Adipocyte (in vitro differentiated cells): ENCODE measurements at regions not wholly inside any gene's neighbourhood (a gene's known extent, or its start where the extent isn't known, plus 50 kb on each side); places are given as distances from the start of the nearest gene placed in this dataset.

Experiments
- DNase-seq: peaks from one replicate; pipeline ENCODE4 v3.0.0-alpha.2; 2015; ENCODE audit warnings: low read depth
- H3K27me3 ChIP-seq: replicated peaks from 2 replicates; pipeline ENCODE4 v1.7.0; 2013; ENCODE audit warnings: mild to moderate bottlenecking, low read length, moderate library complexity; ENCODE audit not compliant: control insufficient read depth, insufficient read depth
- H3K36me3 ChIP-seq: 2 replicates; pipeline ENCODE4 v1.7.0; 2013; ENCODE audit warnings: low read length, mild to moderate bottlenecking, moderate library complexity; ENCODE audit not compliant: control insufficient read depth, insufficient read depth, severe bottlenecking
- H3K4me1 ChIP-seq: 2 replicates; pipeline ENCODE4 v1.7.0; 2013; ENCODE audit warnings: mild to moderate bottlenecking, low read length, moderate library complexity; ENCODE audit not compliant: control insufficient read depth, insufficient read depth
- H3K4me3 ChIP-seq: 2 replicates; pipeline ENCODE4 v1.7.0; 2013; ENCODE audit warnings: mild to moderate bottlenecking, low read length, moderate library complexity
- H3K9ac ChIP-seq: 2 replicates; pipeline ENCODE4 v1.7.0; 2013; ENCODE audit warnings: mild to moderate bottlenecking, low read length, moderate library complexity
- H3K9me3 ChIP-seq: 2 replicates; pipeline ENCODE4 v1.7.0; 2013; ENCODE audit warnings: mild to moderate bottlenecking, low read length, moderate library complexity; ENCODE audit not compliant: control insufficient read depth

DNA sequence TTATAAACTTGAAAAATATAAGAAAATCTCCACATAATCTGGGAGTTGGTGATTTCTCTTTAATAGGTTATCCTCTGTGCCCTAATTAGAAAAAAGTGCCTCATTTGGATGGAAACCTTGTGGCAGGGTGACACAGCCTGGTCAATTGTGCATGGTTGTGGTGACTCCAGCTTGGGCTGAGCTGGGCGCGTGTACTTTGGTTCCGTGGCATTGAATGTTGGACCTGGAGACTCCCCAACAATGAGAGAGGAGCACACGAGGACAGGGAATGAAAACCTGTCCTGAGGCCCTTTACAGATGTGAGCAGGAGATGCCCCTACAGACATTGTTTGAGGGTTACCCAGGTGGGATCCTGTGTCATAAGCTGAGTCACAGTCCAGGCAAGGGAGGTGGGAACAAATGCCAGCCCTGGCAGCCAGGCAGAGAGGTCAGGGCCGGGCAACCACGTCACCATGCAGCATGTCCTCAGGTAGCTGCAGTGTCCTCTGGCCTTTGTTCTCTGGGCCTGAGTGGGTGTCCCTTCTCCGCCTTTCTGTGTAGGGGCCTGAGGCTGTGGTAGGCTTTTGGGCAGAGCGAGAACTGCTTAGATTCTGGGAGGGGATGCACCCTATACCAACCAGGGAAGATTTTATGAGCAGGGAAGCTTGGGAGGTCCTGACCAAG, 147.4 kb upstream of the TBX20 start:
- no peak for DNase-seq
- Histone ChIP-seq H3K4me1 (no peaks in the 10 kb centered on the region), H3K27me3 (peaks cover 9% of the 10 kb centered on the region), H3K36me3 (no peaks in the 10 kb centered on the region), H3K9ac (no peak overlapping the region), H3K9me3 (no peaks in the 10 kb centered on the region), H3K4me3 (no peak overlapping the region)

DNA sequence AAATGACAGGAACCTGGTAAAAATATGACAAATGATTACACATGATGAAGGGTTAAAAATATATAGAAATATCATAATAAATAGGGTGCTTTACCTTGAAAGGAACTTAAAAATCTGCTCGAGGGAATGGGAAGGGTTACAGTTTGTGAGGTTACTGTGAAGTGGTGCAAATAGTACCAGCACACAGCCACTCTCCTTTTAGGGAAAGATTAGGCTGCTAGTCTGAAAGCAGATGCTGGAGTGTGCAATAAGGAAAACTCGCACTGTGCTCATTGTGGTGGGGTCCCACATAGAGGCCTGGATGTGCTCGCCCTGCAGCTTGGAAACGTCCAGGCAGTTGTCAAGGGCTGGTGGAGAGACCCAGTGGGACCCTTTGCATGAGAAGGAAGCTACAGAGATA, 145.9 kb upstream of the TBX20 start:
- Histone ChIP-seq H3K9ac (no peak overlapping the region), H3K9me3 (no peaks in the 10 kb centered on the region), H3K4me3 (no peak overlapping the region), H3K36me3 (no peaks in the 10 kb centered on the region), H3K4me1 (no peaks in the 10 kb centered on the region), H3K27me3 (peaks cover 14% of the 10 kb centered on the region)
- DNase-seq: no peak

DNA sequence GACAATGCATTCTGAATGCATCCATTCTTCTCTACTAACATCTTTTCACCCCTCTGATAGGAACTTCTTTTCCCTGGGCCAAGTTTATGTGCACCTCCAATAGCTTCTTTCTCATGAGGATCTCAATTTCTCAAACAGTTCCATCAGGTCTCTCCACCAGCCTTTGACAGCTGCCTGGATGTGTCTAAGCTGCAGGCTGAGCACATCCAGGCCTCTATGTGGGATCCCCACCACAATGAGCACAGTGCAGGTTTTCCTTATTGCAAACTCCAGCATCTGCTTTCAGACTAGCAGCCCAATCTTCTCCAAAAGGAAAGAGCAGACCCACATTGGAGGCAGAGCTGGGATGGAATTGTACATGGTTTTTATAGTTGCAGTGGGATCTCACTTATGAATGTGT, 145.3 kb upstream of the TBX20 start:
- Histone ChIP-seq H3K9me3 (no peaks in the 10 kb centered on the region), H3K9ac (no peak overlapping the region), H3K4me3 (no peak overlapping the region), H3K27me3 (peaks cover 11% of the 10 kb centered on the region), H3K4me1 (no peaks in the 10 kb centered on the region), H3K36me3 (no peaks in the 10 kb centered on the region)
- no peak for DNase-seq

DNA sequence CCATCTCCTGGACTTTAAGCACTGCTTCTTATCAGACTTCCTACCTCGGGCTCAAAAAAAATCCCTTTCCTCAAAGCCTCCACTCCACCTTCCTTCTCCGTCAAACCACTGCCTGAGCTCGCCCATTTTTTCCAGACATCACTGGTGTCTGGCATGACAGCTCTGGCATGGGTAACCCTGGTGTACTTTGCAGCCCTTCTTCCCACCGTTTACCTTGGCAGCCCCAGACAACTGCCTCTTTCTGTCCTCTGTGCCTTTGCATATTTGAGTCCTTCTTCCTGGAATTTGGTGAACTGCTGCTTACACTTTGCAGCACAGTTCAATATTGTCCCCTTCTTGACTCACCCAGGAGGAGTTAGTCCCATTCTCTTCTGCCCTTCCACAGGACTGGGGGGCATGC, 144.6 kb upstream of the TBX20 start:
- no peaks in the 10 kb centered on the region for H3K4me1 ChIP-seq
- H3K27me3 ChIP-seq: peaks cover 18% of the 10 kb centered on the region
- no peak overlapping the region for H3K9ac ChIP-seq
- H3K4me3 ChIP-seq: no peak overlapping the region
- H3K36me3 ChIP-seq: no peaks in the 10 kb centered on the region
- DNase-seq: no peak
- no peaks in the 10 kb centered on the region for H3K9me3 ChIP-seq

DNA sequence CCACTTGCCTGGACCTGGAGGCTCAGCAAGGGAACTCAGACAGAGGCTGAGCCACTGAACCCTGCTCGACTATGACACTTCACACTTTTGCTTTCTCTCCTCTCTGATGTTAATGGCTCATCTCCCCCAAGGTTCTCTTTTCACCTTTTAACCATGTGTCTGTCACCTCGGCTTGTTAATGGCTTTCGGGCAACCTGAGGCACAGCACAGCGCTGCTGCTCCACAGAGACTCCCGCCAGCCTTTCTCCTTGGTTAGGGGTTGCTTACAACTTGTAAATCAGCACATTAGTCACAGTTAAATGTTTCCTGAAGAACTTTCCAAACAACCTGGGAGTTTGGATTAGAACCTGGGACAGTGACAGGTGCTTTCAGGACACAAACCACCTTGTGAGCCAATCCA, 136.2 kb upstream of the TBX20 start:
- no peak overlapping the region for H3K9ac ChIP-seq
- H3K27me3 ChIP-seq: peaks cover 24% of the 10 kb centered on the region
- no peak overlapping the region for H3K4me3 ChIP-seq
- H3K36me3 ChIP-seq: no peaks in the 10 kb centered on the region
- no peak for DNase-seq
- no peaks in the 10 kb centered on the region for H3K9me3 ChIP-seq
- H3K4me1 ChIP-seq: no peaks in the 10 kb centered on the region

DNA sequence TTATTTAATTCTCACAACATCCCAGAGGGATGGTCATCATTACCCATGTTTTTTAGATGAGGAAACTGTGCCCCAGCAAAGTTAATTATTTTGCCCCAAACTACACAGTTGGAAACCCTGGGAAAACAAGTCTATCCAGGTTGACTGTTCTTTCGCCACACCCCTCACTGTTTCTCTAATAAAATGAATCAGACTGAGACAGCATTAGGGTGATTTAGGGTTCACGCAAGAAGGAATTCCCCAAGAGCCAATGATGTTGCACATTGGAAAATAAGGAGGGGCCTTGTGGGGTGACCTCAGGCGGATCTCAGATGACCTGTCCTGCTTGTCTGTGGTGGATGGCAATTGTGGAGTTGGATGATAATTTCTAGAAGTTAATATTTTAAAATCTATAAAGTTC, 135.7 kb upstream of the TBX20 start:
- Histone ChIP-seq H3K27me3 (peaks cover 20% of the 10 kb centered on the region), H3K4me1 (no peaks in the 10 kb centered on the region), H3K4me3 (no peak overlapping the region), H3K9me3 (no peaks in the 10 kb centered on the region), H3K9ac (no peak overlapping the region), H3K36me3 (no peaks in the 10 kb centered on the region)
- no peak for DNase-seq

DNA sequence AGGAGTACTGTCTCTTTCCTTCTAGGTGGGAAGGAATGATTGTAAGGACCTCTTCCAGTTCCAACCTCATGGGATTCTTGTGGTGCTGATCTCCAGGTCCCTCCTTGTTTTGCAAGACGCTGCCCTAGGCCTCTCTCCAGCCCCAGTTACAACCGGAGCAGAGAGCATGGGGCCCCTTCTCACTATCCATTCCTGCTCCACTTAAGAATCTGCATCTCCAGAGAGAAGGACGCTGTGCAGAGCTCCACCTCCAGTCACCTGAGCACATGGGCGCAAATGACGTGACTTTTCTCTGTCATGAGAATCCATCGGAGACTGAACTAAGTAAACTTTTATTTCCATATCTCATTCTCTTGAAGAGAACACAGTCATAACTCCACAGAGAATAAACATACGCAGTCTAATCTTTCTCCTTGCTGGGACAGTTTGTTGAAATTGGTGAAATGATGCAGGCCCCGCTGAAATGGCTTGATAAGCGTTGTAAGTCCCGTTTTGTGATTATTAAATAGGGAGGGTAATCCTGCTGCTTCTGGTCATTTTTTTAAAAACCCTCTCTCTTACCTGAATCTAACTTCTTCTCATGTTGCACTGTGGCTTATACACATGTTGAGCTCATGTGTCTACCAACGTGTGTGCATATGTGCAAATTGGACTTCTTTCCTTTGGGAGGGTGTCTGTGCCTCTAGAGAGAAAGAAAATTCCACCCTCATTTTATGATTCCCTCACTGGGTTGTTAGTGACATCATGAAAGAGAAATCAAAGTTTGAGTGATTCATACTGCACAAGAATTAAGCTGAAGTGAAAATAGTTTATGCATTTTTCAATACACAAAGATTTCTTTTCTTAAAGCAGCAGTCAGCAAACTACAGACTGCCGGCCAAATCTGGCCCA, 133.2 kb upstream of the TBX20 start:
- no peak for DNase-seq
- Histone ChIP-seq H3K27me3 (peaks cover 12% of the 10 kb centered on the region), H3K9ac (no peak overlapping the region), H3K9me3 (no peaks in the 10 kb centered on the region), H3K4me1 (no peaks in the 10 kb centered on the region), H3K36me3 (no peaks in the 10 kb centered on the region), H3K4me3 (no peak overlapping the region)

DNA sequence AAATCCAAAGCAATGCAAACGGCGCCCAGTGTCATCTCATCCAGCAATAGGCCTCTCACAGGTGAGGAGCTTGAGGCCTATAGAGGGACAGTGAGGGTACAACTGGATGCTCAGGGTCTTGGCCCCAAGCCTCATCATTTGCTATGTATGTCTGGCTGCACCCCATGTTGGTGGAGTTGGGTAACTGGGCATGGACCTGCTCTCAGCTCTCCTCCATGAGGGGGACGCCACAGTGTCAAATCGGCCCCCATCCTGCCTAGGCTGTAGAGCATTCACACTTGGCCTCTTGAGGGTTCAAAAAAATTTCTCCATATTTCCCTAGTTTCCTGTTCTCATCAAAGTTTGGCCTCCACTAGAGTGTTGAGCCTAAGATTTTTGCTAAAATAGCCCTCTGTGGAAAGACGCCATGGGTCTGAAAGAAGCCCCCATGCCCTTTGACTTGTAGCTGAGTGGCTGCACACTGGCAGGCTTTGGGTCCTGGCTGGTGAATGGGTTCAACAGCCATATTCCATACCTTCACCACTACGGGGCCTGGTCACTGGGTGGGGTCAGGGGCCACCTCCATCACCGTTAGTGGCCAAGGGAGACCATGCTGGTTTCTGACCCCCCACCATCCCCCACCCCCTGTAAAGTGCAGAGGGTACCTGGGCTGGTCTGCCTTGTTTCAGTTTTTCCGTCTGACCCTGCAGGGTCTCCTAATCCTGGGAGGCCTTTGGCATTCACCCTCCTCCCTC, 132.3 kb upstream of the TBX20 start:
- peaks cover 7% of the 10 kb centered on the region for H3K27me3 ChIP-seq
- no peak overlapping the region for H3K4me3 ChIP-seq

DNA sequence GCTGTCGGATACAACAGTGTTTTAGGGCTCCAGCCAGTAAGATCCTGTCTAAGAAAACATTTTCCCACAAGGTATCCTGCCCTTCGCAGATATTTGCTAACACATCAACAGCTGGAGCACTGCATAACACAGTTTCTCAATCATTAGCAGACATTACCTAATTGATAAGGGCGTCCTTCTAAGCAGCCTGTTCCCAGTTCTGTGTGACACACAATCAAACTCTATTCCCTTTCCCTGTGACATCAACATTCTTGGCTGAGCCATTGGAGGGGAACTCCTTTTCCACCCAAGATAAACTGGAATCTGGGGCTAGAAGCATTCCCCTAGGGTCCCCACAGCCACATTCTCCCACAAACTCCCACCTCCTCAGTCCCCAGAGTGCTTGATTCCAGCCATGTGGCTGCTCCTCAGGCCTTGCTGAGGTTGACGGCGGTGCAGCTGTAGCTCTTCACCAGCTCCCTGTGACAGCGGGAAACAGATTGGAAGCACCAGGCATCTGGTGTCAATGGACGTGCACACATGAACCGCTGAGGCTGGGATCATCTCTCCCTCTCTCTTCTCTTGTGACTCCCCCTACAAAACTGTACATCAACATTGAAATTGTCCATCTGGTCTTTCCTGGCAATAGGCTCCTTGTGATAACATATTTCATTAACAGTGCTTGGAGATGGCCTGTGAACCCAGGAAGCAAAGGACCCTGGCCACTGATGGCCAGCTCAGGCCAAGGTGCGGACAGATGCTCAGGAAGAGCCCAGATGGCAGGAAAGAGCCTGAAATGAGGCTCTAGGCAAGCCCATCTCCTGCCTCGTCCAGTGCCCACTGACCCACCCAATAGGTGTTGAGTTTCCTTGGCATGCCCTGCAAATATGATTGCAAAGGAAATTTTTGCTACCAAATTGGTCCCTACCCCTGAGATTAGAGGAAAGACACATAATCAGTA, 131.1 kb upstream of the TBX20 start:
- H3K27me3 ChIP-seq: peaks cover 7% of the 10 kb centered on the region
- H3K4me1 ChIP-seq: no peaks in the 10 kb centered on the region
- no peaks in the 10 kb centered on the region for H3K36me3 ChIP-seq
- H3K9me3 ChIP-seq: no peaks in the 10 kb centered on the region
- no peak overlapping the region for H3K9ac ChIP-seq
- no peak overlapping the region for H3K4me3 ChIP-seq
- DNase-seq: no peak

More for the DNA sequence above, 132.3 kb upstream of the TBX20 start:
- Histone ChIP-seq H3K9me3 (no peaks in the 10 kb centered on the region), H3K4me1 (no peaks in the 10 kb centered on the region), H3K9ac (no peak overlapping the region), H3K36me3 (no peaks in the 10 kb centered on the region)
- no peak for DNase-seq

DNA sequence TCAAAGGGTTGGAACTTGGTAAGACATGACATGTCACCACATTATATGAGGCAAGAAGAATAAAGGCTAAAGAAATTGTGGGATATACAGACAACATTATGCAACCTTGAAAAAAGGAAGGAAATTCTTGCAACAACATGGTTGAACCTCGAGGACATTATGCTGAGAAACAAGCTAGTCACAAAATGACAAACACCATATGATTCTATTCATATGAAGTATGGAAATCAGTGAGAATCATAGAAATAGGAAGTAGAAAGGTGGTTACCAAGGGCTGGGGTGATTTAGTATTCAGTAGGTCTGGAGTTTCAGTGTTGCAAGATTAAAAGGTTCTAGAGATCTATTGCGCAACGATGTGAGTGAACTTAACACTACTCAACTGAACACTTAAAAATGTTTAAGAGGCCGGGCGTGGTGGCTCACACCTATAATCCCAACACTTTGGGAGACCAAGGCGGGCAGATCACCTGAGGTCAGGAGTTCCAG, 126.9 kb upstream of the TBX20 start:
- Histone ChIP-seq H3K27me3 (peaks cover 8% of the 10 kb centered on the region), H3K4me1 (no peaks in the 10 kb centered on the region), H3K4me3 (no peak overlapping the region), H3K36me3 (no peaks in the 10 kb centered on the region), H3K9me3 (no peaks in the 10 kb centered on the region), H3K9ac (no peak overlapping the region)
- DNase-seq: no peak
